Pancreas (tissue), 10 donors: ENCODE measurements at regions not wholly inside any gene's neighbourhood (a gene's known extent, or its start where the extent isn't known, plus 50 kb on each side); places are given as distances from the start of the nearest gene placed in this dataset.

Experiments used
- ATAC-seq, 4 donors: fragments of 200-7000 bp; cut with Tn5 transposase; one replicate each; pipeline versions ENCODE4 v1.8.0 to v1.9.1; 2020; ENCODE audit warnings: mild to moderate bottlenecking in 4 of 4, moderate library complexity in 4 of 4
- DNase-seq, 6 donors: peaks; one replicate each; pipeline ENCODE4 v3.0.0-alpha.2; 2020
- FAIRE-seq: peaks from 2 replicates; lab custom pipeline; 2012; peaks lifted over from hg19 to GRCh38; lab: Jason Lieb, UNC
- H3K27ac ChIP-seq, 4 donors: fragments of 200-600 bp; sonication (generic); 1 replicate in 3 of 4; 2 replicates in 1 of 4; pipeline versions ENCODE4 v1.5.0 to v1.8.0; 2020
- H3K27me3 ChIP-seq, 4 donors: fragments of 200-600 bp; one replicate each; pipeline ENCODE4 v1.8.0; 2021
- H3K36me3 ChIP-seq, 3 donors: fragments of 200-600 bp; sonication (generic) in 1 of 3; one replicate each; pipeline versions ENCODE4 v1.5.0 to v1.8.0; 2020 to 2021
- H3K4me1 ChIP-seq, 3 donors: fragments of 200-600 bp; one replicate each; pipeline ENCODE4 v1.8.0; 2021
- H3K4me3 ChIP-seq, 4 donors: fragments of 200-600 bp; sonication (generic) in 2 of 4; one replicate each; pipeline versions ENCODE4 v1.5.0 to v1.8.0; 2020 to 2021
- H3K9me3 ChIP-seq, 4 donors: fragments of 200-600 bp; one replicate each; pipeline ENCODE4 v1.8.0; 2021
- WGBS, 2 donors: extraction: QIAGEN DNeasy Blood & Tissue Kit; methylation state at CpG; one replicate each; pipeline ENCODE4 v1.1.7; 2013; 5-methylcytosine and 5-hydroxymethylcytosine counted together
- intact Hi-C, 3 donors: fragments of 100-400 bp; cut with DNase I; formaldehyde crosslinking; loops; one replicate each; pipeline versions ENCODE4 v1.11.1 to v1.14.2; 2022
- TF ChIP-seq, protein P1 (sequence below), 4 donors: fragments of 200-600 bp; sonication (generic) in 3 of 4; IDR thresholded peaks; one replicate each; pipeline versions ENCODE4 v1.5.0 to v1.8.0; 2021; ENCODE audit warnings: antibody characterized with exemption in 4 of 4
- donor health status: healthy with polysubstance abuse.
- donor health status: DM: no; HTN: no; CAD: no; lungs with moderate emphysema.
- donor health status: DM: no; HTN: no; CAD: no.
- donor health status: control.
- donor health status: control.
- donor health status: Bipolar disorder and iron deficiency.
- donor health status: DM: yes; HTN: yes; CAD: no.
- donor health status: DM: no; HTN: no; CAD: no.
- donor health status: DM: no; HTN: no; CAD: no.
- donor health status: DM: yes; HTN: yes; CAD: no.

- intact Hi-C loops, result no loop called here
- no peak for DNase-seq
- TF ChIP-seq, protein P1, sequence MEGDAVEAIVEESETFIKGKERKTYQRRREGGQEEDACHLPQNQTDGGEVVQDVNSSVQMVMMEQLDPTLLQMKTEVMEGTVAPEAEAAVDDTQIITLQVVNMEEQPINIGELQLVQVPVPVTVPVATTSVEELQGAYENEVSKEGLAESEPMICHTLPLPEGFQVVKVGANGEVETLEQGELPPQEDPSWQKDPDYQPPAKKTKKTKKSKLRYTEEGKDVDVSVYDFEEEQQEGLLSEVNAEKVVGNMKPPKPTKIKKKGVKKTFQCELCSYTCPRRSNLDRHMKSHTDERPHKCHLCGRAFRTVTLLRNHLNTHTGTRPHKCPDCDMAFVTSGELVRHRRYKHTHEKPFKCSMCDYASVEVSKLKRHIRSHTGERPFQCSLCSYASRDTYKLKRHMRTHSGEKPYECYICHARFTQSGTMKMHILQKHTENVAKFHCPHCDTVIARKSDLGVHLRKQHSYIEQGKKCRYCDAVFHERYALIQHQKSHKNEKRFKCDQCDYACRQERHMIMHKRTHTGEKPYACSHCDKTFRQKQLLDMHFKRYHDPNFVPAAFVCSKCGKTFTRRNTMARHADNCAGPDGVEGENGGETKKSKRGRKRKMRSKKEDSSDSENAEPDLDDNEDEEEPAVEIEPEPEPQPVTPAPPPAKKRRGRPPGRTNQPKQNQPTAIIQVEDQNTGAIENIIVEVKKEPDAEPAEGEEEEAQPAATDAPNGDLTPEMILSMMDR (IDR thresholded peaks at IDR 0.05), result no peak
- no peak for ATAC-seq
- no peak for FAIRE-seq
- WGBS, 2 donors, result 85 to 96% methylated on average over 7 of the region's 7 CpGs
- no peaks in the 10 kb centered on the region for H3K27me3 ChIP-seq
- H3K27ac ChIP-seq, result no peak overlapping the region
- H3K36me3 ChIP-seq, result no peaks in the 10 kb centered on the region
- no peaks in the 10 kb centered on the region for H3K9me3 ChIP-seq
- H3K4me3 ChIP-seq, result no peak overlapping the region
- peaks cover 6 to 8% (median 8%) of the 10 kb centered on the region in 3 donors for H3K4me1 ChIP-seq
Observed at GRCh38 chr3:65024148-65024547, 336.3 kb upstream of the ADAMTS9 start.

GRCh38 chr3:65020281-65021160, 332.7 kb upstream of the ADAMTS9 start:
- FAIRE-seq (no peak), DNase-seq (no peak), ATAC-seq (peak in 2 of 4 donors; percentile 5 to 10)
- 88 to 93% methylated on average over 5 of the region's 5 CpGs for WGBS, 2 donors
- peaks cover 6 to 24% (median 17%) of the 10 kb centered on the region in 3 donors for H3K4me1 ChIP-seq
- TF ChIP-seq, protein P1 (IDR thresholded peaks at IDR 0.05), result no peak
- no peaks in the 10 kb centered on the region for H3K36me3 ChIP-seq
- no peak overlapping the region for H3K27ac ChIP-seq
- no peaks in the 10 kb centered on the region for H3K27me3 ChIP-seq
- intact Hi-C loops, result no loop called here
- no peaks in the 10 kb centered on the region for H3K9me3 ChIP-seq
- H3K4me3 ChIP-seq, result no peak overlapping the region

DNA sequence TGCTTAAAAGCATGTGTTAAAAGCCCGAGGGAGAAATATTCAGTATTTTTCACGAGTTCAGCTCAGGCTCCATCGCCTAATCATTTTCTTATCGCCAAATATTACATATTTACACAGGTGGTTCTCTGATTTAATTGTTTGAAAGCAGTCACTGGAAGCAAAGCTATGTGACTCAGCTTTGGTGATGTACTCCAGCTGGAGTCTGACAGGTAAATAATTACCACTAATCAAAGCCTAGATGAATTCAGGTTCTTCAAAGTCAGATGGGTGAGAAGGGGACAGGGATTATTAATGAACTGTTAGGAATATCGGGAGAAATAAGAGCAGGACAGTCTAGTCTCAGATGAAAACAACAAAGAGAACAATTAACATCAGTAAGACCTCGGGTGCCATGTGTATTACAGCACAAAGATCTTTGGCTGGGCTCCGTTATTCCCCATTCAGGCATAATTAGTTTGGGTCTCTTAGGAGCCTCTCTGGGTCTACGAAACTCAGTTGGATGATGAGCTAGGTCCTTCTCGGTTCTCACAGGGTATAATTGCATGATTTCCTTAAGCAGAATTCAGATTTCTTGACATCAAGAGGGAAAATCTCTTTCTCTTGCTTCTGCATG, 331.7 kb upstream of the ADAMTS9 start:
- intact Hi-C loops, result no loop called here

DNA sequence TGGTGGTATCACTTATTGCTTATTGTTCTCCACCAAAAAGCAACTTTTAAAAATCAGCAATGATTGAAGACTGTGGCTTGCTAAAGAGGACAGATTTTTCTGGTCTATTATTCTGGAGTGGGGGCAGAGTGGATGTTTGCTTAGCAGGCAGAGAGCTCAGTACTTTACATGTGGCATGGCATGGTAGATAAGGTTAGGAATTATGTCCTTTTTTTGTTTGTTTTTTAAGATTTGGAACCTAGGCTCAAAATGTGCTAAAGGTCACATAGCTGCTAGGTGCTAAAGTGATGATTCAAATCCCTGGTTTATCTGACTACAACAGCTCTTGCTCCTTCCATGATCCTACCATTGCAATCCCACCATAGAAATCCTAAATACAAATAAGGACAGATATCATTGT, 331.0 kb upstream of the ADAMTS9 start:
- TF ChIP-seq, protein P1 (IDR thresholded peaks at IDR 0.05), result no peak
- Histone ChIP-seq H3K27ac (no peak overlapping the region), H3K36me3 (no peaks in the 10 kb centered on the region), H3K9me3 (no peaks in the 10 kb centered on the region), H3K4me1 (peaks cover 6 to 24% (median 17%) of the 10 kb centered on the region in 3 donors), H3K4me3 (no peak overlapping the region), H3K27me3 (no peaks in the 10 kb centered on the region)
- DNase-seq (no peak), ATAC-seq (peak; percentile 57 to 82 (median 76)), FAIRE-seq (no peak)
- intact Hi-C loops, result no loop called here

More for the DNA sequence above, 331.7 kb upstream of the ADAMTS9 start:
- TF ChIP-seq, protein P1 (IDR thresholded peaks at IDR 0.05), result no peak
- peak in 2 of 6 donors; percentile 19 to 20 for DNase-seq
- FAIRE-seq, result no peak
- Histone ChIP-seq H3K9me3 (no peaks in the 10 kb centered on the region), H3K4me1 (peaks cover 6 to 24% (median 17%) of the 10 kb centered on the region in 3 donors), H3K27ac (no peak overlapping the region), H3K27me3 (no peaks in the 10 kb centered on the region), H3K4me3 (no peak overlapping the region), H3K36me3 (no peaks in the 10 kb centered on the region)
- 18 to 21% methylated on average over 9 of the region's 9 CpGs for WGBS, 2 donors
- peak; percentile 90 to 93 (median 91) for ATAC-seq
